ENCODE measurements at regions not wholly inside any gene's neighbourhood (a gene's known extent, or its start where the extent isn't known, plus 50 kb on each side); places are given as distances from the start of the nearest gene placed in this dataset.
"Not testable (repeated sequence)": the region's sequence is repeated elsewhere in the genome, so short reads cannot be mapped to it uniquely, and the experiment has no call there.

GRCh38 chr2:176951218-176951617 lies 261.4 kb upstream of the HNRNPA3 start:
- TF ChIP-seq CTCF (conservative IDR thresholded peaks at IDR 0.05 in 1 of 2, IDR thresholded peaks at IDR 0.05 in 1 of 2; ENCODE audit: extremely low read depth in 1 of 2, insufficient read depth in 1 of 2, low read depth in 1 of 2, low read length in 2 of 2); EZH2 (IDR thresholded peaks at IDR 0.05; ENCODE audit: borderline replicate concordance, low read length): not testable (repeated sequence)
